Mesendoderm (in vitro differentiated cells): ENCODE measurements at regions not wholly inside any gene's neighbourhood (a gene's known extent, or its start where the extent isn't known, plus 50 kb on each side); places are given as distances from the start of the nearest gene placed in this dataset.

ENCODE experiments used
- DNase-seq: peaks from one replicate; pipeline ENCODE4 v3.0.0; 2013
- H2AK5ac ChIP-seq: 2 replicates; pipeline ENCODE4 v1.6.1; 2013; ENCODE audit warnings: low read length, inconsistent platforms
- H2BK120ac ChIP-seq: 2 replicates; pipeline ENCODE4 v1.6.1; 2013; ENCODE audit warnings: low read depth, mild to moderate bottlenecking, low read length, moderate library complexity, mixed read lengths
- H2BK15ac ChIP-seq: replicated peaks from 2 replicates; pipeline ENCODE4 v1.6.1; 2013; ENCODE audit warnings: low read depth, mild to moderate bottlenecking, moderate library complexity
- H2BK5ac ChIP-seq: 2 replicates; pipeline ENCODE4 v1.6.1; 2013; ENCODE audit warnings: low read length, inconsistent platforms
- H3K18ac ChIP-seq: 2 replicates; pipeline ENCODE4 v1.6.1; 2013; ENCODE audit warnings: mild to moderate bottlenecking, low read length, mixed read lengths
- H3K23ac ChIP-seq: one replicate; pipeline ENCODE4 v1.6.1; 2013; ENCODE audit warnings: low read length
- H3K27ac ChIP-seq: 2 replicates; pipeline ENCODE4 v1.5.1; 2013; ENCODE audit warnings: low read depth, mild to moderate bottlenecking, inconsistent platforms, low read length, moderate library complexity
- H3K27me3 ChIP-seq: 2 replicates; pipeline ENCODE4 v1.6.1; 2013; ENCODE audit warnings: low read length, control low read depth, mild to moderate bottlenecking, inconsistent platforms; ENCODE audit not compliant: insufficient read depth, poor library complexity
- H3K36me3 ChIP-seq: 2 replicates; pipeline ENCODE4 v1.6.1; 2013; ENCODE audit warnings: low read length, inconsistent platforms; ENCODE audit not compliant: control insufficient read depth, insufficient read depth
- H3K4ac ChIP-seq: one replicate; pipeline ENCODE4 v1.6.1; 2013; ENCODE audit warnings: low read depth, mild to moderate bottlenecking, low read length, moderate library complexity
- H3K4me1 ChIP-seq: 2 replicates; pipeline ENCODE4 v1.6.1; 2013; ENCODE audit warnings: low read depth, low read length, inconsistent platforms; ENCODE audit not compliant: control insufficient read depth
- H3K4me2 ChIP-seq: 2 replicates; pipeline ENCODE4 v1.6.1; 2013; ENCODE audit warnings: low read length
- H3K4me3 ChIP-seq: 2 replicates; pipeline ENCODE4 v1.5.1; 2013; ENCODE audit warnings: mild to moderate bottlenecking, low read length
- H3K56ac ChIP-seq: one replicate; pipeline ENCODE4 v1.6.1; 2013; ENCODE audit warnings: low read length
- H3K79me1 ChIP-seq: 2 replicates; pipeline ENCODE4 v1.6.1; 2013; ENCODE audit warnings: low read length, inconsistent platforms
- H3K79me2 ChIP-seq: 2 replicates; pipeline ENCODE4 v1.6.1; 2013; ENCODE audit warnings: mild to moderate bottlenecking, low read length; ENCODE audit not compliant: control insufficient read depth, insufficient read depth
- H3K9ac ChIP-seq: 2 replicates; pipeline ENCODE4 v1.6.1; 2013; ENCODE audit warnings: low read length, inconsistent platforms
- H4K5ac ChIP-seq: one replicate; pipeline ENCODE4 v1.6.1; 2013; ENCODE audit warnings: low read length
- H4K8ac ChIP-seq: one replicate; pipeline ENCODE4 v1.6.1; 2013; ENCODE audit warnings: low read depth, mild to moderate bottlenecking, control low read depth, low read length, moderate library complexity
- WGBS: extraction: QIAGEN DNeasy Blood & Tissue Kit; methylation state at CpG from one replicate; pipeline ENCODE4 v1.1.7; 2013; ENCODE audit warnings: low lambda C conversion rate, missing lambda C conversion rate; ENCODE audit not compliant: insufficient coverage; ENCODE audit errors: extremely low coverage; 5-methylcytosine and 5-hydroxymethylcytosine counted together

GRCh38 chr20:10909803-10910202 is 236.0 kb upstream of the JAG1 start:
- Histone ChIP-seq H2BK5ac (no peak overlapping the region), H3K27ac (no peak overlapping the region), H3K4me1 (no peaks in the 10 kb centered on the region), H3K56ac (no peak overlapping the region), H2AK5ac (no peak overlapping the region), H3K4ac (no peak overlapping the region), H4K8ac (no peak overlapping the region), H3K79me1 (no peaks in the 10 kb centered on the region), H3K23ac (no peak overlapping the region), H2BK15ac (no peak overlapping the region), H2BK120ac (no peak overlapping the region), H3K18ac (no peak overlapping the region), H3K36me3 (no peaks in the 10 kb centered on the region), H3K27me3 (no peaks in the 10 kb centered on the region), H3K4me3 (no peak overlapping the region), H4K5ac (no peak overlapping the region), H3K79me2 (no peaks in the 10 kb centered on the region), H3K9ac (no peak overlapping the region), H3K4me2 (no peak overlapping the region)
- no peak for DNase-seq

- H4K8ac ChIP-seq = no peak overlapping the region
- H2BK5ac ChIP-seq = no peak overlapping the region
- H3K9ac ChIP-seq = no peak overlapping the region
- no peak overlapping the region for H4K5ac ChIP-seq
- H2AK5ac ChIP-seq = no peak overlapping the region
- no peaks in the 10 kb centered on the region for H3K27me3 ChIP-seq
- no peaks in the 10 kb centered on the region for H3K36me3 ChIP-seq
- no peak overlapping the region for H3K56ac ChIP-seq
- H3K27ac ChIP-seq = no peak overlapping the region
- no CpG with 5 or more reads among the region's 12 CpGs for WGBS
- no peaks in the 10 kb centered on the region for H3K79me2 ChIP-seq
- no peak overlapping the region for H2BK120ac ChIP-seq
- no peaks in the 10 kb centered on the region for H3K79me1 ChIP-seq
- H3K4me2 ChIP-seq = no peak overlapping the region
- H2BK15ac ChIP-seq = no peak overlapping the region
- no peak overlapping the region for H3K23ac ChIP-seq
- no peak overlapping the region for H3K18ac ChIP-seq
- no peak overlapping the region for H3K4me3 ChIP-seq
- no peak overlapping the region for H3K4ac ChIP-seq
- no peak for DNase-seq
- no peaks in the 10 kb centered on the region for H3K4me1 ChIP-seq
Measured at GRCh38 chr20:10910535-10911178, 236.9 kb upstream of the JAG1 start.

GRCh38 chr20:10911298-10911697 is 237.5 kb upstream of the JAG1 start:
- no peak overlapping the region for H4K5ac ChIP-seq
- H3K27ac ChIP-seq = no peak overlapping the region
- WGBS = no CpG with 5 or more reads among the region's 2 CpGs
- H3K27me3 ChIP-seq = no peaks in the 10 kb centered on the region
- H4K8ac ChIP-seq = no peak overlapping the region
- H3K4me3 ChIP-seq = no peak overlapping the region
- no peaks in the 10 kb centered on the region for H3K4me1 ChIP-seq
- no peak overlapping the region for H3K56ac ChIP-seq
- H3K79me2 ChIP-seq = no peaks in the 10 kb centered on the region
- H2AK5ac ChIP-seq = no peak overlapping the region
- H3K4ac ChIP-seq = no peak overlapping the region
- no peak for DNase-seq
- H2BK15ac ChIP-seq = no peak overlapping the region
- no peak overlapping the region for H3K23ac ChIP-seq
- no peak overlapping the region for H3K18ac ChIP-seq
- no peak overlapping the region for H3K9ac ChIP-seq
- H2BK5ac ChIP-seq = no peak overlapping the region
- H3K79me1 ChIP-seq = no peaks in the 10 kb centered on the region
- no peak overlapping the region for H3K4me2 ChIP-seq
- no peaks in the 10 kb centered on the region for H3K36me3 ChIP-seq
- no peak overlapping the region for H2BK120ac ChIP-seq

- no peak overlapping the region for H3K4ac ChIP-seq
- no peak overlapping the region for H3K56ac ChIP-seq
- no peak overlapping the region for H2BK5ac ChIP-seq
- H2AK5ac ChIP-seq = no peak overlapping the region
- no peaks in the 10 kb centered on the region for H3K27me3 ChIP-seq
- no peak overlapping the region for H3K4me2 ChIP-seq
- H3K9ac ChIP-seq = no peak overlapping the region
- no peak overlapping the region for H3K27ac ChIP-seq
- no peak overlapping the region for H3K23ac ChIP-seq
- H3K36me3 ChIP-seq = no peaks in the 10 kb centered on the region
- no peaks in the 10 kb centered on the region for H3K79me2 ChIP-seq
- H3K79me1 ChIP-seq = no peaks in the 10 kb centered on the region
- no peaks in the 10 kb centered on the region for H3K4me1 ChIP-seq
- no peak for DNase-seq
- H4K8ac ChIP-seq = no peak overlapping the region
- no peak overlapping the region for H3K4me3 ChIP-seq
- no peak overlapping the region for H3K18ac ChIP-seq
- no peak overlapping the region for H2BK15ac ChIP-seq
- no peak overlapping the region for H2BK120ac ChIP-seq
- WGBS = no CpG with 5 or more reads among the region's 1 CpG
- no peak overlapping the region for H4K5ac ChIP-seq
Measured at GRCh38 chr20:10915815-10916214, 242.0 kb upstream of the JAG1 start.

GRCh38 chr20:10916312-10916711 is 242.5 kb upstream of the JAG1 start:
- no peak for DNase-seq
- no peak overlapping the region for H3K4me3 ChIP-seq
- H2BK120ac ChIP-seq = no peak overlapping the region
- no peak overlapping the region for H2BK15ac ChIP-seq
- H2AK5ac ChIP-seq = no peak overlapping the region
- H4K5ac ChIP-seq = no peak overlapping the region
- H3K79me2 ChIP-seq = no peaks in the 10 kb centered on the region
- no peak overlapping the region for H3K23ac ChIP-seq
- H3K36me3 ChIP-seq = no peaks in the 10 kb centered on the region
- H3K4ac ChIP-seq = no peak overlapping the region
- H3K18ac ChIP-seq = no peak overlapping the region
- no peak overlapping the region for H2BK5ac ChIP-seq
- WGBS = no CpG with 5 or more reads among the region's 1 CpG
- no peak overlapping the region for H3K4me2 ChIP-seq
- H3K9ac ChIP-seq = no peak overlapping the region
- H3K27ac ChIP-seq = no peak overlapping the region
- no peaks in the 10 kb centered on the region for H3K27me3 ChIP-seq
- H4K8ac ChIP-seq = no peak overlapping the region
- no peaks in the 10 kb centered on the region for H3K79me1 ChIP-seq
- H3K4me1 ChIP-seq = no peaks in the 10 kb centered on the region
- H3K56ac ChIP-seq = no peak overlapping the region

- Histone ChIP-seq H3K27me3 (no peaks in the 10 kb centered on the region), H2BK120ac (no peak overlapping the region), H3K4me2 (no peak overlapping the region), H2AK5ac (no peak overlapping the region), H3K27ac (no peak overlapping the region), H3K4me1 (no peaks in the 10 kb centered on the region), H3K56ac (no peak overlapping the region), H3K18ac (no peak overlapping the region), H3K4me3 (no peak overlapping the region), H3K36me3 (no peaks in the 10 kb centered on the region), H4K8ac (no peak overlapping the region), H3K23ac (no peak overlapping the region), H3K79me2 (no peaks in the 10 kb centered on the region), H3K9ac (no peak overlapping the region), H4K5ac (no peak overlapping the region), H3K4ac (no peak overlapping the region), H2BK15ac (no peak overlapping the region), H3K79me1 (no peaks in the 10 kb centered on the region), H2BK5ac (no peak overlapping the region)
- no peak for DNase-seq
- WGBS = no CpG with 5 or more reads among the region's 5 CpGs
Measured at GRCh38 chr20:10917826-10918225, 244.0 kb upstream of the JAG1 start.
